PFSK-1 (cell line): ENCODE measurements at regions not wholly inside any gene's neighbourhood (a gene's known extent, or its start where the extent isn't known, plus 50 kb on each side); places are given as distances from the start of the nearest gene placed in this dataset.

Source experiments
- FOXP2 ChIP-seq: optimal IDR thresholded peaks from 2 replicates; pipeline ENCODE3; 2011; ENCODE audit warnings: borderline replicate concordance, control low read depth, inconsistent platforms; ENCODE audit not compliant: insufficient read depth; ENCODE audit errors: extremely low read length, extremely low read depth
- POLR2AphosphoS5 ChIP-seq: IDR thresholded peaks from 2 replicates; pipeline ENCODE4 v1.6.1; 2012; ENCODE audit warnings: low read depth, mild to moderate bottlenecking, control low read depth, low read length, moderate library complexity
- SIN3A ChIP-seq: IDR thresholded peaks from 2 replicates; pipeline ENCODE4 v1.6.1; 2012; ENCODE audit warnings: mild to moderate bottlenecking, low read length, moderate library complexity, borderline replicate concordance; ENCODE audit not compliant: insufficient read depth
- TAF1 ChIP-seq: IDR thresholded peaks from 2 replicates; pipeline ENCODE4 v1.6.1; 2012; ENCODE audit warnings: low read length, control low read depth, borderline replicate concordance; ENCODE audit not compliant: insufficient read depth
- TF ChIP-seq, protein P1 (sequence below), 2 experiments: IDR thresholded peaks; 2 replicates each; pipeline versions ENCODE4 v1.6.1 to v1.8.0; 2011 to 2012; ENCODE audit warnings: low read depth in 2 of 2, low read length in 2 of 2, control low read depth in 1 of 2, inconsistent platforms in 1 of 2, mild to moderate bottlenecking in 1 of 2, moderate library complexity in 1 of 2; ENCODE audit not compliant: insufficient read depth in 1 of 2

DNA sequence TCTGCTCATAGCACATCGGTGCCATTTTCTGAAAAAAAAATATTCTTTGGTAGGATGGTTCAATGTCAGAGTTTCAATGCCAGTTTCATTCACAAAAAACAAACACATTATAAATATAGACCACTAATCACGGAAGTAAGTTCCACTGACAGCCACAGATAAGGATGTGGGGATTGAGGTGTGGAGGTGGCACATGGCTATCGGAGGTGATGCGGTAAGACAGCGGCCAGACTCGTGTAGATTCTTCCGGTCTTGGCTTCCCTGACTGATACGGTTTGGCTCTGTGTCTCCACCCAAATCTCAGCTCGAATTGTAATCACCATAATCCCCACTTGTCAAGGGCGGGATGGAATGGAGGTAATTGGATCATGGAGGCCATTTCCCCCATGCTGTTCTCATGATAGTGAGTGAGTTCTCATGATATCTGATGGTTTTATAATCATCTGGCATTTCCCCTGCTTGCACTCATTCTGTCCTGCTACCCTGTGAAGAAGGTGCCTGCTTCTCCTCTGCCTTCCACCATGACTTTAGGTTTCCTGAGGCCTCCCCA is 693.4 kb downstream of the VRK1 start:
- TF ChIP-seq TAF1 (no peak), POLR2AphosphoS5 (no peak), FOXP2 (no peak)
- TF ChIP-seq, protein P1, sequence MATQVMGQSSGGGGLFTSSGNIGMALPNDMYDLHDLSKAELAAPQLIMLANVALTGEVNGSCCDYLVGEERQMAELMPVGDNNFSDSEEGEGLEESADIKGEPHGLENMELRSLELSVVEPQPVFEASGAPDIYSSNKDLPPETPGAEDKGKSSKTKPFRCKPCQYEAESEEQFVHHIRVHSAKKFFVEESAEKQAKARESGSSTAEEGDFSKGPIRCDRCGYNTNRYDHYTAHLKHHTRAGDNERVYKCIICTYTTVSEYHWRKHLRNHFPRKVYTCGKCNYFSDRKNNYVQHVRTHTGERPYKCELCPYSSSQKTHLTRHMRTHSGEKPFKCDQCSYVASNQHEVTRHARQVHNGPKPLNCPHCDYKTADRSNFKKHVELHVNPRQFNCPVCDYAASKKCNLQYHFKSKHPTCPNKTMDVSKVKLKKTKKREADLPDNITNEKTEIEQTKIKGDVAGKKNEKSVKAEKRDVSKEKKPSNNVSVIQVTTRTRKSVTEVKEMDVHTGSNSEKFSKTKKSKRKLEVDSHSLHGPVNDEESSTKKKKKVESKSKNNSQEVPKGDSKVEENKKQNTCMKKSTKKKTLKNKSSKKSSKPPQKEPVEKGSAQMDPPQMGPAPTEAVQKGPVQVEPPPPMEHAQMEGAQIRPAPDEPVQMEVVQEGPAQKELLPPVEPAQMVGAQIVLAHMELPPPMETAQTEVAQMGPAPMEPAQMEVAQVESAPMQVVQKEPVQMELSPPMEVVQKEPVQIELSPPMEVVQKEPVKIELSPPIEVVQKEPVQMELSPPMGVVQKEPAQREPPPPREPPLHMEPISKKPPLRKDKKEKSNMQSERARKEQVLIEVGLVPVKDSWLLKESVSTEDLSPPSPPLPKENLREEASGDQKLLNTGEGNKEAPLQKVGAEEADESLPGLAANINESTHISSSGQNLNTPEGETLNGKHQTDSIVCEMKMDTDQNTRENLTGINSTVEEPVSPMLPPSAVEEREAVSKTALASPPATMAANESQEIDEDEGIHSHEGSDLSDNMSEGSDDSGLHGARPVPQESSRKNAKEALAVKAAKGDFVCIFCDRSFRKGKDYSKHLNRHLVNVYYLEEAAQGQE (IDR thresholded peaks at IDR 0.05; ENCODE audit: insufficient read depth in 1 of 2, low read depth in 2 of 2, low read length in 2 of 2) = no peak

DNA sequence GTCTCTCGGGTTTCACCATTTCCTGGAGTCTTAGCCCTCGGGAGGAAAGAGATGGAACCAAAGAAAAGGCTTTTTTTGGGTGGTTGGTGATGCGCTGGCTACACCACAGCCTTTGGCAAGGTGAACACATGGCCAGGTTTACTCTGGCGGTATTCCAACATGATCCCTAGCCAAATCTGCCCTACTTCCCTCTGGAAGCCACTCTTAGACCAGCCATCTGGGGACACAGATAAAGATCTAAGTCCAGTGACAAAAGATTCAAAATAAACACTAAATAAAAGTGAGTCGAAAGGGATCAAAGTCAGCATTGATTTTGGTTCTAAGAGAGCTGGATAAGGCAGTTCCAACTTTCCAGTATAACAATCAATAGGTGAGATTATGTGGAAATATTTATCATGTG is 694.5 kb downstream of the VRK1 start:
- TF ChIP-seq, protein P1 (IDR thresholded peaks at IDR 0.05; ENCODE audit: insufficient read depth in 1 of 2, low read depth in 2 of 2, low read length in 2 of 2) = no peak
- TF ChIP-seq POLR2AphosphoS5 = no peak
- no peak for TF ChIP-seq SIN3A
- no peak for TF ChIP-seq FOXP2
- no peak for TF ChIP-seq TAF1

DNA sequence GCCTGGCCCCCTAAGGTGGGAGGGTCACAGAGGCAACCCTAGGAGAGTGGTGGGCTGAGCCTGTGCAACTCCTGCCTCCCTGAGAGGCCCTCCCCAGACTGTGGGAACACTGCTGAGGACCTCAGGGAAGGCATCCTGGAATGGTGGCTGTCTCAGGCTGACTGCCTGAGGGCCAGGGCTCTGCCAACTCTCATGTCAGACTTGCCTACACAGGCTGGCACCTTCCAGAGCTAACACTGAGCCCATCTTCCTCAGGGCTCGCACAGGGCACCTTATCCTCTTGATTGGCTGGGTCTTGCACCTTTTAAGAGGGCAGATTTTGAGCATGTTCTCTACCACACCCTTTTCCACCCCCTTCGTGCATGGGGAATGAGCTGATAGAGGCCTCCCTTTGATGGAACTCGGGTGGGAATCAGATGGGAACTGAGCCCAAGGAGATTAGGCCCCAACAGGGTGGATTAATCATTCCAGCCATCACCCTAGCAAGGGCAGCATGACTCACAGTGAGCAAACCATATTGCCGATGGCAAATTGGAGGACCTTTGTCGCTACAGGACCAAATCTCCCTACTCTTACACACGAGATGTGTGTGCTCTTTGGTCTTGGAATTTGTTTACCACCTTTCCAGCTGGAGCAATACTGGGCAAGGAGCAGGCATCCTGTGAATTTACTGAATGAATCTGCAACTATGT is 702.8 kb downstream of the VRK1 start:
- TF ChIP-seq, protein P1 (IDR thresholded peaks at IDR 0.05; ENCODE audit: insufficient read depth in 1 of 2, low read depth in 2 of 2, low read length in 2 of 2) = no peak
- no peak for TF ChIP-seq SIN3A
- no peak for TF ChIP-seq TAF1
- no peak for TF ChIP-seq POLR2AphosphoS5
- no peak for TF ChIP-seq FOXP2

DNA sequence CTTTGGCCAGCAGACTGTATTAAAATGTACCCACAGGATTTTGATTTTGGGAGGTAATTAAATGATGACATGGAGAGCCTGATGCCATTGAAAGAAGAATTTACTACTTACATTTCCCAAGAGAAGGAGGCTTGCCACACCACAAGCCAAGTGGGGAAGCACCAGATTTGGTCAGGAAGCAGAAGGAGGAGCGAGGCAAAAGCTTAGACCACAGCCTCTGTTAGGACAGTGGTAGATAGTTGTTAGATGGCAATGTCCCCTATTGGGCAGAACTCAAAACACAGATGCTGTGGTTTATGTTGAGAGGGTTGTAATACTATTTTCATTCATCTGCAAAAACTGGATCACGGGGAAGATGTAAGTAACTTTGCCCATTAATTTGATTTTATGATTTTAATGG is 709.4 kb downstream of the VRK1 start:
- TF ChIP-seq TAF1 (no peak), SIN3A (no peak), FOXP2 (no peak)
- TF ChIP-seq, protein P1 (IDR thresholded peaks at IDR 0.05; ENCODE audit: insufficient read depth in 1 of 2, low read depth in 2 of 2, low read length in 2 of 2) = no peak

DNA sequence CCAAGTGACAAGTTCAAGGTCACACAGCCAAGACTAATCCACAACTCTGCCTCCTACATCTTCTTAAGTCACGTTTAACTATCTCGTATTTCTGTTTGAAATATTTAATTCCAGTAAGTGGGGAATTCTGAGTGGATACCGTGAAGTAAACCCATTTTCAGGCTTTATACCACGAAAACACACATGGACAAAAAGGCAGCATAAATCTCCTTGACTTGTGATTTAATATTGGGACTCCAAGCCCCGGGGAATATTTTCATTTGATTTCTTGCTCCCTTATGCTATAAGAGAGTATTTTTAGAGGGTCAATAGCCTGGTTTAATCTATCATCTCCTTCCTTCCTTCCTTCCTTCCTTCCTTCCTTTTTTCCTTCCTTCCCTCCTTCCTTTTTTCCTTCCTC is 716.7 kb downstream of the VRK1 start:
- TF ChIP-seq SIN3A (no peak), FOXP2 (no peak), POLR2AphosphoS5 (no peak), TAF1 (no peak)
- TF ChIP-seq, protein P1 (IDR thresholded peaks at IDR 0.05; ENCODE audit: insufficient read depth in 1 of 2, low read depth in 2 of 2, low read length in 2 of 2) = no peak
